HUES48 (cell line): ENCODE measurements at regions not wholly inside any gene's neighbourhood (a gene's known extent, or its start where the extent isn't known, plus 50 kb on each side); places are given as distances from the start of the nearest gene placed in this dataset.

Source experiments
- H3K27ac ChIP-seq: one replicate; pipeline ENCODE4 v1.7.0; 2013; ENCODE audit warnings: low read depth, low read length, inconsistent platforms
- H3K27me3 ChIP-seq: 2 replicates; pipeline ENCODE4 v1.6.1; 2013; ENCODE audit warnings: mild to moderate bottlenecking, low read length; ENCODE audit not compliant: control insufficient read depth, insufficient read depth
- H3K36me3 ChIP-seq: 2 replicates; pipeline ENCODE4 v1.6.1; 2013; ENCODE audit warnings: low read length; ENCODE audit not compliant: control insufficient read depth, insufficient read depth
- H3K4me1 ChIP-seq: 2 replicates; pipeline ENCODE4 v1.6.1; 2013; ENCODE audit warnings: mild to moderate bottlenecking, low read length; ENCODE audit not compliant: control insufficient read depth, insufficient read depth
- H3K4me3 ChIP-seq: 2 replicates; pipeline ENCODE4 v1.5.1; 2013; ENCODE audit warnings: mild to moderate bottlenecking, low read depth, low read length
- H3K9ac ChIP-seq: 2 replicates; pipeline ENCODE4 v1.6.1; 2013; ENCODE audit warnings: mild to moderate bottlenecking, low read depth, low read length, moderate library complexity
- H3K9me3 ChIP-seq: 2 replicates; pipeline ENCODE4 v1.6.1; 2013; ENCODE audit warnings: low read length; ENCODE audit not compliant: control insufficient read depth, insufficient read depth

DNA sequence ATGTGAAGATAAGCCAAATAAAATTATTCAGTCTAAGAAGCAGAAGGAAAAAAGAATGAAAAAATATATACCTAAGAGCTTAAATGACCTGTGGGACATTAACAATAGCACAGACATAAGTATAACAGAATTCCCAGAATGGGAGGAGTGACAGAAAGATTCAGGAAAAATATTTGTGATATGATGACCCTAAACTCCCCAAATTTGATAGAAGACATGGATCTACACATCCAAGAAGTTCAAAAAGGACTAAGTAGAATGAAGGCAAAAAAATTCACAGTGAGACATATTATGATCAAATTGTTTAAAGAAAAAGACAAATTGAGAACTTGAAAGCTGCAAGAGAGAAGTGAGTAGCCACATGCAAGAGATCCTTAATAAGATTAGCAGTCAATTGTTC, 211.4 kb upstream of the OR4E1 start:
- Histone ChIP-seq H3K27ac (no peak overlapping the region), H3K4me1 (no peaks in the 10 kb centered on the region), H3K27me3 (no peaks in the 10 kb centered on the region; the same call in 1 of the 2 replicates), H3K9me3 (no peaks in the 10 kb centered on the region), H3K4me3 (no peak overlapping the region), H3K9ac (no peak overlapping the region), H3K36me3 (no peaks in the 10 kb centered on the region)

DNA sequence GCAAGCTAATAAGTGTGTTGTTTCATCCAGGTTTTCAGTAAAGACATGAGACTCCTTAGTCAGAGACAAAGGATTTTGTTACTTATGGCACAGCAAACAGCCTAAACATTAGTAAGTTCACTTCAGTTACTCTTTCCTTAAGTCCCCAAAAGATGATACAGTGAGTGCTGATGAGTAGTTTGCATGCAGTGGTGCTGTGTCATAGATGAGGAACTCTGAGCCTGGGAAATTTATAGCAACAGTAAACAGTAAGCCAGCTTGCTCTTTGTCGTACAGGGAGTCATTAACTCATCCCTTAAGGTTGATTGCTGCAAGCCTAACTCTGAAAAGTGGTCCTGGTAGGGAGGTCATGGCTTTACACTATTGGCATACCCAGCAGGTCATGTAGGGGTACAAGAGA, 208.6 kb upstream of the OR4E1 start:
- H3K9me3 ChIP-seq = no peaks in the 10 kb centered on the region
- H3K9ac ChIP-seq = no peak overlapping the region
- no peak overlapping the region for H3K4me3 ChIP-seq
- H3K27ac ChIP-seq = no peak overlapping the region
- H3K36me3 ChIP-seq = no peaks in the 10 kb centered on the region
- H3K27me3 ChIP-seq = no peaks in the 10 kb centered on the region; the same call in 1 of the 2 replicates
- H3K4me1 ChIP-seq = no peaks in the 10 kb centered on the region

DNA sequence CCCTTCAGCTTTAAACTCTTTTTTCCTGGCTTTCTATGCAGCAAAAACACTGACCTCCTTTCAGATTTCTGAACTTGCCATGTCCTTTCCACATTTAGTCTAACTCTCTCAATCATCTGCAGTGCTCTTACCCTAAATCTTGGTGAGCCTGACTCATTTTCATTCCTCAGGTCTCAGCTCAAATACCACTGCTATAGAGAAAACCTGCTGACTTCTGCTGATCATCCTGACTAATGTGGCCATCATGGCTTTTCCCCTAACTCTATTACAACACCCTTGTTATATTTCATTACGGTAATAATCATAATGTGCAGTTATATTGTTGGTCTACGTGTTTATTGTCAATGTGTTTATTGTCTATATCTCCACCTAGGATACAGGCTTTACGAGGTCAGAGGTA, 207.3 kb upstream of the OR4E1 start:
- no peak overlapping the region for H3K27ac ChIP-seq
- H3K4me3 ChIP-seq = no peak overlapping the region
- no peaks in the 10 kb centered on the region for H3K36me3 ChIP-seq
- no peaks in the 10 kb centered on the region; the same call in 1 of the 2 replicates for H3K27me3 ChIP-seq
- no peaks in the 10 kb centered on the region for H3K9me3 ChIP-seq
- H3K4me1 ChIP-seq = no peaks in the 10 kb centered on the region
- no peak overlapping the region for H3K9ac ChIP-seq

DNA sequence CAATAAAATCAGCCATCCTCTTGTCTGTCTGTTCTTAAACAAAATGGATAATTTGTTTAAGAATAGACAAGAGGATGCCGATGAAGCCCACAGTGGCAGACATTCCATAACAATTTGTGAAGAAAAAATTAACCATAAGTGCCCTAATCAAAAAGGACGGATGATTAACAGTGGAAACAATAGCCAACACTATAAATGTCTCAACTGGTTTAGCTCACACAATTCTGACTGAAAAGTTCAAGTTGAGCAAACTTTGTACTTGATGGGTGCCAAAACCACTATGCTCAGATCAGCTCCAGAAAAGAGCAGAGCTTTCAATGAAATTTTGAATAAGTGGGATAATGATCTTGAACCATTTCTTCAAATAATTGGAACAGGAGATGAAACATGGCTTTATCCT, 202.2 kb upstream of the OR4E1 start:
- Histone ChIP-seq H3K9me3 (no peaks in the 10 kb centered on the region), H3K9ac (no peak overlapping the region), H3K27ac (no peak overlapping the region), H3K4me1 (no peaks in the 10 kb centered on the region), H3K36me3 (no peaks in the 10 kb centered on the region), H3K4me3 (no peak overlapping the region), H3K27me3 (no peaks in the 10 kb centered on the region)

DNA sequence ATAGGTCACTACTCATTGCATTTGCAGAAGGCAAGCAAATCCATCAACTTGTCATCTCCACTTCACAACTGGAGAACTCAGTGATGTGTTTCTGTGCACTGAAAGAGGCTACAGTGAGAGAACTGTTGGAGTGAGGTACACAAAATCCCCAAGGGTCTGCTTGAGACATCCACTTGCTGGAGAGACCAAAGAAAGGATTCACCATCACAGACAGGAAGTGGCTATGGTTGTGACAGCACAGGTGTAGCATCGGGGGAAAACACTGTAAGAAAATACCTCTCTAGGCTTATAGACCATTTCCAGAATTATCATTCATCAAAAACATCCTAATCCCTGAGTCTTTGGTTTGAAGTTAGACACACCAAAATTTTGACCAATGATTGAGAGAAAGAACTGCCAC, 201.3 kb upstream of the OR4E1 start:
- H3K27me3 ChIP-seq = no peaks in the 10 kb centered on the region
- H3K4me3 ChIP-seq = no peak overlapping the region
- H3K36me3 ChIP-seq = no peaks in the 10 kb centered on the region
- H3K4me1 ChIP-seq = no peaks in the 10 kb centered on the region
- no peak overlapping the region for H3K9ac ChIP-seq
- H3K9me3 ChIP-seq = no peaks in the 10 kb centered on the region
- no peak overlapping the region for H3K27ac ChIP-seq

DNA sequence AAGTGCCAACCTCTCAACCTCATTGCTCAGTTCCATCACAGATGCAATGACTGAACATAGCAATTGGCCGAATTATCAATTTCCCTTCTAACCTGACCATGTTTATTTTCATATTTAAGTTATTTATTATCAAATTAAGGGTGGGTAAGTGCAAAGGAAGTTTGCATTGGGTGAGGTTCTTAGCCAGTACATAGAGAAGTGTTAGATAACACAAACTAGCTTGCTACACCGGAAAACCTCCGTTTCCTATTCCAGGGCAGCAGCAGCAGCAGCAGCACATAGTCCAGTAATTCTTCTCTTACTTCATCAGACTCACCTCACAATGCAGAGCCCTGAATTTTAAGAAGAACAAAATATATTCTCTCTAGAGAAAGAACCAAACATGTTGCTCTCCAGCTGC, 200.5 kb upstream of the OR4E1 start:
- H3K4me1 ChIP-seq = no peaks in the 10 kb centered on the region
- H3K27ac ChIP-seq = no peak overlapping the region
- H3K27me3 ChIP-seq = no peaks in the 10 kb centered on the region
- no peaks in the 10 kb centered on the region for H3K9me3 ChIP-seq
- H3K4me3 ChIP-seq = no peak overlapping the region
- H3K9ac ChIP-seq = no peak overlapping the region
- H3K36me3 ChIP-seq = no peaks in the 10 kb centered on the region

DNA sequence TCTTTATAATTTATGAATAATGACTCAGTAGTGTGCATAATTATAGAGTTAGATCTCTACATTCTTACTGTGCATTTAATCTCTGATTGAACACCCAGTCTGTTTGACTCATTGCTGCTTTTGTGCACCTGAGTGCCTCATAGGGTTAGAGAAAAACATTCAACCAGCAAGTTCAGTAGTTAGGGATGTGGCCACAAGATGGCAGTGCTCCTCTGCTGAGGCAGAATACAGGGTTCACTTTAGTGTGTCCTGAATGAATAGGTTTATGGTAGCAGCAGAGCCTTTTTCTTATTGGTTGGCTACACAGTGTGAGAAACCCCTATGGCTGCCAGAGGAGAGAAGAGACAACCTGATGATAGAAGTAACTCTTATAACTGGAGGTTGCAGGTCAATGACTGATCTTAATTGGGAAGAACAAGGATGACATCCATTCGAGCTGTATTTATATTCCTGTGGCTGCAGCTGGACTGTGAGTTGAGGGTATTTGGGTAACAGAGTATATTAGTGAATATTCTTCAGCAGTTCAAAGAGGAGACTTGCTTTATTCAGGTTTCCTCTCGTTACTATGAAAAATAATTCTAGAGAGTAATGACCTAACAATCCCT, 194.9 kb upstream of the OR4E1 start:
- H3K9ac ChIP-seq = no peak overlapping the region
- no peak overlapping the region for H3K4me3 ChIP-seq
- H3K27me3 ChIP-seq = no peaks in the 10 kb centered on the region
- H3K9me3 ChIP-seq = no peaks in the 10 kb centered on the region
- H3K27ac ChIP-seq = no peak overlapping the region
- no peaks in the 10 kb centered on the region for H3K36me3 ChIP-seq
- no peaks in the 10 kb centered on the region for H3K4me1 ChIP-seq

DNA sequence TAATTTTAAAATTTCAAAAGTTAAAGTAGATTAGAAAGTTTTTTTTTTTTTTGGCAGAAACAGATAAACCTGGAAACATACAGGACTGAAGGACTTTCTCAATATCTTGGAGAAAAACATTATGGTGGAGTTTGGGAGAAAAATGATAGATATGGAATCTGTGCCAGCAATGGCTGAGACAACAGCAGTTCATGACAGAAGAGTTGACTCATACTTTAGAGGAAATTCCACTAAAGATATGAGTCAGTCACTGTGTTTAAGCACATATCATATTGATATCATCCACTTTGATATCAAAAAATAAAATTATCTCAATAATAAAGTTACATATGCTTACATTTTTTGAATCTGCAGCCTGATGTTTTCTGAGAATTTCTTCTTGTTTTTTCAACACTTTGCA, 193.9 kb upstream of the OR4E1 start:
- no peak overlapping the region for H3K4me3 ChIP-seq
- H3K27ac ChIP-seq = no peak overlapping the region
- no peaks in the 10 kb centered on the region for H3K9me3 ChIP-seq

DNA sequence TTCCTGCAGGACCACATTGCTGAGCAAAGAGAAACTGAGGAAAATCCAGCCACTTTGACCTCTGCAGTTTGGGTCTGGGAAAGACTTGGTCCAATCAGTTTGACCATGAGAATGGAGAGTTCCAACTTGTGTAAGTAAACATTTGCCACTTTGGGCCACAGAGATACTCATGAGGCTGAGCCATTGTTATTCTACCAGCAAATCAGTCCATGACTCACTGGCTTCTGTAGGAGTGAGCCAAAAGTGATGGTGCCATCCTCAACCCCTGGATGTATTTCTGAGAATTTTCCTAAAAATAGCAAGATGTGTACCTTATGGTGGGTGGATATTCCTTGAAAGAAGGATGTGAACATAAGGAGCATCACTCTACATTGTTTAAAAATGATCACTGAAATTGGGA, 192.9 kb upstream of the OR4E1 start:
- Histone ChIP-seq H3K9me3 (no peaks in the 10 kb centered on the region), H3K4me3 (no peak overlapping the region), H3K36me3 (no peaks in the 10 kb centered on the region), H3K27me3 (no peaks in the 10 kb centered on the region), H3K27ac (no peak overlapping the region), H3K9ac (no peak overlapping the region), H3K4me1 (no peaks in the 10 kb centered on the region)

More for the DNA sequence above, 193.9 kb upstream of the OR4E1 start:
- no peaks in the 10 kb centered on the region for H3K27me3 ChIP-seq
- H3K9ac ChIP-seq = no peak overlapping the region
- no peaks in the 10 kb centered on the region for H3K36me3 ChIP-seq
- H3K4me1 ChIP-seq = no peaks in the 10 kb centered on the region

DNA sequence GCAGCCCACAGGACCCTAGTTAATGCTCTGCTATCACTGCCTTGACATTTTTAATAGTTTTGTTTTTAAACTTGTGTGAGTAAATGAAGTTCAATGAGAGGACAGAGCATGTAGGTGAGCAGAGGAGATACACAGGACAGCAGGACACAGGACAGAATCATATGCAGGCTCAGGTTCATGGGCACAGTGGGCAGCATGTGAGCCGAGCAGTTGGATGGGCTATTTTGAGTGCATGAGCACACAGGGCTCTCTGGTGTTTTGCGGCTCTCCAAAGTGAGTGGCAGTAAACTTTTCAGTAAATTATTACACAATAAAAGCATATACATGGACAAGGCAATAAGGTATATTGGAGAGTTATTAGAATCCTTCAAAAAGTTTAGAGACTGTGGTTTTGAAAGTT, 189.7 kb upstream of the OR4E1 start:
- Histone ChIP-seq H3K9me3 (no peaks in the 10 kb centered on the region), H3K36me3 (no peaks in the 10 kb centered on the region), H3K27me3 (no peaks in the 10 kb centered on the region), H3K4me3 (no peak overlapping the region), H3K27ac (no peak overlapping the region), H3K4me1 (no peaks in the 10 kb centered on the region), H3K9ac (no peak overlapping the region)

DNA sequence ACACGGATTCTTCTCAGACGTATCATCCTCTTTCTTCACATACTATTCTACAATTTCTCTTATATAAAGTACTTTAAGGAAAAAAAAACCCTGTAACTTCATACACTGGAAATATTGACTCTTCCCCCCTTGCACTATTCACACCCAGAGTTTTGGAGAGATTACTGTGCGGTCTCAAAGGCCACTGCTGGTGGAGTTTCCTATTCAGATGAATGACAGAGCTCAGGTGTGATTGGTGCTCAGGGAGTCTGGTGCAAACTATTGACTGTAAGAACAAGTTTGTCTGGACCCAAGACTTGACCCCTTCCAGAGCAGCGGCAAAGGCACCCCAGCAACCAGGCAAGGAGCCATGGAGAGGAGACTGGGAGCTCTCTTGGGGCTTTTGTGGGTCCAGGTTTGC, 187.5 kb upstream of the OR4E1 start:
- H3K4me1 ChIP-seq = no peaks in the 10 kb centered on the region
- H3K4me3 ChIP-seq = no peak overlapping the region
- no peak overlapping the region for H3K9ac ChIP-seq
- no peaks in the 10 kb centered on the region for H3K27me3 ChIP-seq
- no peaks in the 10 kb centered on the region for H3K36me3 ChIP-seq
- no peak overlapping the region for H3K27ac ChIP-seq
- H3K9me3 ChIP-seq = no peaks in the 10 kb centered on the region

DNA sequence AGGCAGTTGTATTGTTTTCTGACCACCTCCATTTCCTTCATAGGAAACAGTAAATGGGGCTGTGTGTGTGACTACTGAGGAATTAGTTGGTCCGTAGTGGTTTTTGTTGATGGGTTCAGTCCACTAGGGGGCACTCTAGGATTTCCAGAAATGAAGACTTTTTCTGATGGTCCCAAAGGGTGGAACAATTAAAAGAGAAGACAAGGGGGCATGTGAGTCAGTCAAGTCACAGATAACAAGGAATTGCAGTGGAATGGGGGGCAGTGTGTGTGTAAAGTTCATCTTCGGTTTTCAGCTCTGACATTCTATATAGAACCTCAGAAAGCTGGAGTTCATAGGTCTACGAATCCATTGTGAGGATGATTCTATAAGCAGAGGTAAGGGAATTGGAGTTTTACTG, 186.6 kb upstream of the OR4E1 start:
- H3K36me3 ChIP-seq = no peaks in the 10 kb centered on the region
- no peaks in the 10 kb centered on the region for H3K4me1 ChIP-seq
- H3K4me3 ChIP-seq = no peak overlapping the region
- no peak overlapping the region for H3K27ac ChIP-seq
- H3K9ac ChIP-seq = no peak overlapping the region
- H3K9me3 ChIP-seq = no peaks in the 10 kb centered on the region
- H3K27me3 ChIP-seq = no peaks in the 10 kb centered on the region
